Stimulated activated CD4-positive, alpha-beta T cell treated with anti-CD3 and anti-CD28 coated beads, Interleukin-15, amount 100 ng/mL, for 24 hours (primary cell): ENCODE measurements at regions not wholly inside any gene's neighbourhood (a gene's known extent, or its start where the extent isn't known, plus 50 kb on each side); places are given as distances from the start of the nearest gene placed in this dataset.
"Not testable (repeated sequence)": the region's sequence is repeated elsewhere in the genome, so short reads cannot be mapped to it uniquely, and the experiment has no call there.

ENCODE experiments used
- DNase-seq: peaks from one replicate; pipeline ENCODE4 v3.0.0-alpha.2; 2020

GRCh38 chr14:86430853-86431252 is 900.9 kb downstream of the FLRT2 start:
- DNase-seq, result no peak

DNA sequence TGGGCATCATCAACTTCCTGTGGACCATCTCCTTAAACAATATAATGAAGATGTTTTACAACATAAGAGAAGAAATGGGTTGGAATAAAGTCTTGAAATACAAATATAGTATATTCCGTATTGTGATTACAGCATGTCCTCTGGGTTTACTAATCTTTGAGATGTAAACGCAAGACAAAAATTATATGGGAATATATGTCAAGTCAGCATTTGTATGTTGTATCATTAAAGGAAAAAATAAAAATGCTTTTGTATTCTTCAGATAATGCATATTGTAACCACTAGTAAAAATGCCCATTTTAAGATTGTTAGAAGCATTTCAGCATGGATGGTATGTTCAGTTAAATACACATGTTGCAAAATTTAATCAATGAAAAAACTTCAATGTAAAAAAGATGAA is 893.3 kb downstream of the FLRT2 start:
- DNase-seq, result no peak

DNA sequence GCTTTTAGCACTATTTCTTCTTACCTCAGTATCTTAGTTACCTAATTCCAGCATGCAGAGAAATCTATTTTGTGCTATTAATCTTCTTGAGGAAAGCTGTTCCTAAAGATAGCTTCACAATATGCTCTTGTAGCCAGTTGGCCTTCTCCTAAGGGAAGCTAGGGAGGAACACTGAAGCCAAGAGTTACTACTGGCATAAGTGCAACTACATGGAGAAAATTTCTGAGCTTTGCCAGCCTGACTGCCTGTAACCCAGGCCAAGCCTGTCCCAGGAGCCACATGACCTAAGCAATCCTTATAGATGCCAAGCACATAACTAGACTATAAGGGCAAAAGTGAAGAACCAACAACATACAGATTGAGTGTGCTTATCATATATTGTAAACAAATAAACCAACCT is 890.2 kb downstream of the FLRT2 start:
- DNase-seq, result no peak

- DNase-seq, result no peak
Observed at GRCh38 chr14:86414146-86414545, 884.2 kb downstream of the FLRT2 start.

DNA sequence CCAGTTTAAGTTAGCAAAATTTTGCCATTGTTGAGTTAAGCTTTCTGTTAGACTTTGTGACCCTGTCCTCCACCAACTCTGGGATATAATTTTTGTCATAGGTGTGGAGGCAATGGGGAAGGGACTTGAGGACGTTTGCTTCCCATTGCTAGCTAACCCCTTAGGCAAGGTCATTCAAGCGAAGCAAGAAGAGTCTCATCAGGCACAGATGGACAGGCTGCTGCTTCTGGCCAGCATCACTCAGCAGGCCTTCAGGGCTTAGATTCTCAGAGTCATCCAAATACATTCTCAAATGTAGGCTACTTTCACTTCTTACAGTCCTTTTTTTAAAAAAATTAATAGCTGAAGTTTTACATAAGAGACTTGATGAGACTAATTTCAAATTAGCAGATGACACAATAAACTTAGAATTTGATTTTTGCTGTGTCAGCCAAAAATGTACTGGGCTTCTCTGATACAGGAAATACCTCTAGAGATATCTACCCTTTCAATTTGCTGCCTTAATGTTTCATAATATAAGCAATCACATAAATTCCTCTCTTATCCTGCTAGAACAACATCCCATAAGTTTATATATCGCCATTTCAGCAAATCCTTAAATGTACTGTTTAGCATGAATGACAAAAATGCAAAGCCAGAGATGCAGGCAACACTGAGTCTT is 875.2 kb downstream of the FLRT2 start:
- DNase-seq, result no peak

- no peak for DNase-seq
Observed at GRCh38 chr14:86404425-86404824, 874.5 kb downstream of the FLRT2 start.

DNA sequence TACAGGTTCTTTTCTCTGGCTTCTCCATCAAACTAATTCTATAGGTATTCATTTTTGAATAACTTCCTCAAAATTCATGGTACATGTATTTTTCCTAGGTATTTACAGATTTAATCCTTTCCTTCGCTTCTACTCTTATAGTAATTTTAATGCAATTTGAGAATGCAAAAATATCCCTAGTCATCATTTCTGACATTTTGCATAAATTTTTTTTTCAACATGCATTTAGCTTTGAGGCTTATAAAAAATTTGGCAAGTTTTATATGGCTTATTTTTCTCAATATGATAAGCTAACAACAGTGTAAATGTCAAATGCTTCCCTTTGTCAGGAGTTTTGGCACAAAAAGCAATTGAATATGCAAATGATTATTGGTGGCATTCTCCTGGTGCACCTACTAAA is 872.6 kb downstream of the FLRT2 start:
- DNase-seq, result no peak

- no peak for DNase-seq
Observed at GRCh38 chr14:86391085-86391484, 861.1 kb downstream of the FLRT2 start.

DNA sequence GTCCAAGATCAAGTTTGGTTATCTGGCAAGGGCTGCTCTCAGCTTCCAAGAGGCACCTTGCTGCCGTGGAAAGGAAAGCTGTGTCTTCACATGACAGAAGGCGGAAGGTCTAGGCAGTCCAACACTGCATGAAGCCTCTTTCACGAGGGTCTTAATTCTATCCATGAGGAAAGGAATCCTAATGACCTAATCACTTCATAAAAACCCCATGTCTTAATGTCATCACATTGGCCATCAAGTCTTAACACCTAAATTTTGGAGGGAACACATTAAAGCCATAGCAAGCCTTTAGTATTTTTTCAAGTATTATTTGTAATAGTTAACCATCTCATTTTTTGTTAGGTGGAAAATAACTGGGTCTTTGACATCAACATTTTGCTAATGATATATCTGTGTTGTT is 858.3 kb downstream of the FLRT2 start:
- DNase-seq, result no peak

GRCh38 chr14:86373886-86374285 is 843.9 kb downstream of the FLRT2 start:
- no peak for DNase-seq

DNA sequence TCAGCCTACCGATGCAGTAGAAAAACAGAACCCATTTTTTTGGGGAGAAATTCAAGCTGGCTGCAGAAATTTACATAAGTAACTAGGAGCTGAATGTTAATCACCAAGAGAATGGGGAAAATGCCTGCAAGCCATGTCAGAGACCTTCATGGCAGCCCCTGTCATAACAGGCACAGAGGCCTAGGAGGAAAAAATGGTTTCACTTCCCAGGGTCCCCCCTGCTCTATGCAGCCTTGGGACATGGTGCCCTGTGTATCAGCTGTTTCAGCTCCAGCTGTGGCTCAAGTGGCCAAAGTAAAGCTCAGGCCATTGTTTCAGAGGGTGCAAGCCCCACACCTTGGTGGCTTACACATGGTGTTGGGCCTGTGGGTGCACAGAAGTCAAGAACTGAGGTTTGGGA is 842.5 kb downstream of the FLRT2 start:
- no peak for DNase-seq

DNA sequence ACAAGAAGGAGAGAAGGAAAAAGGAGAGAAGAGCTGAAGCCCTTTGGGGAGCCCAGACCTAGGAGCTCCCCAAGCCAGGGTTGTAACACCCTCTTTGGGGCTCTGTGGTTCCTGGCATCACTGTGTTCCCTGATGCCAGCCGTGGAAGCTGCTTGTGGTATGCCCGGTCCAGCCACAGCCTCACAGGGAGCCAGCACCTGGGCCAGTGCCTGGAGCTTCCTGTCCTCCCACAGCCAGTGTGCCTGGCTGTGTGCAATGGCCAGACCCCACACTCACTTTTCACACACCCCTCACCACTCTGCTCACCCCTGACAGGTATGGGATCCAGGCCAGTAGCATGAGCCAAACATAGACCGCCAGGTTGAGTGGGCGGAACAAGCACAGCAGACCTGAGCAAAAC is 834.7 kb downstream of the FLRT2 start:
- no peak for DNase-seq

DNA sequence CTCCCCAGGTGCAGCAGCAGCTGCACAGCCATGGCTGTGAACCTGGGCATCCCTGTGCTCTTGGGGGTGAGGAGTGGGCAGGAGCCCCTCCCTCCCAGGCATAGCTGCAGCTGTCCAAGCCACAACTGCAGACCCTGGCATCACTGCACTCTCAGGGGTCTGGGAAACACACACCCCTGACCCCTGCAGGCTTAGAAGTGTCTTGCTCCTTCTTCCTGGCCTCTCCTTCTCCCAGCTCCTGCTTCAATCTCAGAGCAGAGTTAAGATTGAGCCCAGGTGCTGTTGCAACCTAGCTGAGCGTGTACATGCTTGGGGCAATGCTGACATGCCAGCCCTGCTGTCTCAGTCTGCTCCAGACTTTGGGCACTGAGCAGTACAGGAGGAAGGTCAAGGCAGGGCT is 833.6 kb downstream of the FLRT2 start:
- DNase-seq, result no peak

- DNase-seq, result no peak
Observed at GRCh38 chr14:86363047-86363446, 833.1 kb downstream of the FLRT2 start.

- no peak for DNase-seq
Observed at GRCh38 chr14:86357876-86358275, 827.9 kb downstream of the FLRT2 start.

DNA sequence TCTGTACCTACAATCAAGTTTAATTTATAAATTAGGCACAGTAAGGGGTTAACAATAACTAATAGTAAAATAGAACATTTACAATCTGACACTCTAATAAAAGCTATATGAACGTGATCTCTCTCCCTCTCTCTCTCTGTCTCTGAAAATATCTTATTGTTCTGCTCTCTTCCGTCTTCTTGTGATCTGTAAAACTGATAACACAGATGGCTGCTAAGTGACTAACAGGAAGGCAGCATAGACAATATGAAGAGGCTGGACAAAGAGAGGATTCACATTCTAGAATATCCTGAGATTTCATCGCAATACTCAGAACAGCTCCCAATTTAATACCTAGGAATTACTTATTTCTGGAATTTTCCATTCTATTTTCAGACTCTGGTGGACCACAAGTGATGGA is 827.2 kb downstream of the FLRT2 start:
- no peak for DNase-seq

- no peak for DNase-seq
Observed at GRCh38 chr14:86346818-86347384, 817.0 kb downstream of the FLRT2 start.

- DNase-seq, result no peak
Observed at GRCh38 chr14:86334355-86334754, 804.4 kb downstream of the FLRT2 start.

DNA sequence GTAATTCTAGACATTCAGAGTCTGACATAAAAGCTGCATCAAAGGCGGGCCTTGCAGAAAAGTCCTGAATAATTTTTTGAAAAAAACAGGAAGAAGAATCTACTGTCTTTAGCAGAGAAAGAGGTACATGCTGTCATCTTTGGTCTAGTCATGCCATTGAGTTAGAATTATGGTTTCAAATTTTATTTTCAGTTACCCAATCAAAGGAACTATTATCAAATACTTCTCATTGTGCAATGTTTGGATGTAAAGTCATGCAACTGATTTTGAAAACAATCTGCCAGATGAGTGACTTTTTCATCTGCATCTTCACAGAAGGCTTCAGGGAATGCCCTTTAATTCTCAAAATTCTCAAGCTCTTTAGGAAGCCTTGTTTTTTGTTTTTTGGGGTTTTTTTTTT is 803.5 kb downstream of the FLRT2 start:
- DNase-seq, result no peak

- no peak for DNase-seq
Observed at GRCh38 chr14:86331341-86331740, 801.4 kb downstream of the FLRT2 start.

DNA sequence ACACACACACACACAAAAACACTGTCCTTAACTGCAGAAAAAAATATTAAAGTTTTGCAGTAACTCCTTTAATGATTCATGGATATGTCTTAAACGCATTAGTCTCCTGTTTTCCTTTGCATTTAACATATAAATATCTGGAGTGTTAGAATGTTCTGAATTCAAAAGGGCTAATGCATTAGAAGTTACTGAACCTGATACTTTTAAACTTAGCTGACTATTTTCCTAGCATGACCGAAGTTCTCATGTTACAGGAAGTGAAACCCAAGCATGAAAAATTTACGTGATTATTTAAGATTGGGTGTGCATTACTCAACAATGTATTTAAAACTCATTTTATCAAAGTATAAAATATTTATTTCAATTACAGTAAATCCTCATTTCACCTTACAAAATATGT is 791.2 kb downstream of the FLRT2 start:
- no peak for DNase-seq

DNA sequence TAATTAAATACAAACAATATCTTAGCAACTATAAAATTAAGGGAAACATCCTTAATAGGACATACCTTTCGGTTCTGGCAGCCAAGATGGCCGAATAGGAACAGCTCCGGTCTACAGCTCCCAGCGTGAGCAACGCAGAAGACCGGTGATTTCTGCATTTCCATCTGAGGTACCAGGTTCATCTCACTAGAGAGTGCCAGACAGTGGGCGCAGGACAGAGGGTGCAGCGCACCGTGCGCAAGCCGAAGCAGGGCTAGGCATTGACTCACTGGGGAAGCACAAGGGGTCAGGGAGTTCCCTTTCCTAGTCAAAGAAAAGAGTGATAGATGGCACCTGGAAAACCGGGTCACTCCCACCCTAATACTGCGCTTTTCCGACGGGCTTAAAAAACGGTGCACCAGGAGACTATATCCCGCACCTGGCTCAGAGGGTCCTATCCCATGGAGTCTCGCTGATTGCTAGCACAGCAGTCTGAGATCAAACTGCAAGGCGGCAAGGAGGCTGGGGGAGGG is 782.3 kb downstream of the FLRT2 start:
- not testable (repeated sequence) for DNase-seq

DNA sequence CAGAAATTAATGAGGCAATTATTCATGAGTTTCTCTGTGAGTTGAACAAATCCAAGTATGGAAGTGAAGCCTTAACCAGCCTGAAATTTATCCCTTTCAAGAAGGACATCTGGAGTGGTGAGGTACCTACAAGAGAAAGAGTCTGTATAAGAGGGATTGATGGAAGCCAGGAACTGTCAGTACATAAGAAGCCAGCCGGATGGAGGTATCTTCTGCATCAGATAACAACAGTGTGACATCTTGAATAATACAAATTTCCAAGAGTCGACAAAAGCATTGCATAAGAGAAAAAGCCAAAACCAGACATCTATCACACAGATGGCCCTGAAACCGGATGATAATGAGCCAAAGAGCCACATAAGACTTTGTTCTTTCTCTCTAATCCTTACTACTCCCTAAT is 781.2 kb downstream of the FLRT2 start:
- DNase-seq, result no peak

DNA sequence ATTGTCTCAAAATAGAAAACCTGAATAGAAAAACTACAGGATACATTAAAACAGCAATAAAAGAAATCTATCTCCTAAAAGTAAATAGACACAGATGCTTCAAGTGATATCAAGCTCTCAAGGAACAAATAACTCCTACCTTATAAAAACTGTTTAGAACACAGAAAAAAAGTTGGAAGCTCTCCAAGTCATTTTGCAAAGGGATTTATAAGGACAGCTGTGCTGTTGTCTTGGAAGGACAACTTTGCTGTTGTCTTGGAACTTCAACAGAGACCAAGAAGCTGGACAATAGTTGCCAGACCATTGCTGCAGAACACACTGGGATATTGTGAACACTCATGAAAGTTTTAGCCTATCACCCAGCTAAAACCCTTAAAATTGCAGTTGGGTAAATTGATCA is 780.7 kb downstream of the FLRT2 start:
- DNase-seq, result no peak

DNA sequence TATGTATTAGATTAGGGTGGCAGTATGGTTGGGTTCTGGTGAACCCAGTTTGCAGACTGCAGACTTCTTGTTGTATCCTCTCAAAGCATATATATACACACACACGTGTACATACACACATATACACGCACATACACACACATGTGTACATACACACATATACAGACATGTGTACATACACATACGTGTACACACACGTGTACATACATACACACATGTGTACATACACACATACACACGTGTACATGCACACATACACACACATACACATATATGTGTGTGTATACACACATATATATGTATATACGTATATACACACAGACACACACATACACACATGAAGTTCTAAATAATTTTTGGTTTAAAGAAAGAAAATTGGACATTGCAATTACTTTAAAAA is 780.2 kb downstream of the FLRT2 start:
- DNase-seq, result no peak
